Astrocyte (in vitro differentiated cells and primary cell): ENCODE measurements at regions not wholly inside any gene's neighbourhood (a gene's known extent, or its start where the extent isn't known, plus 50 kb on each side); places are given as distances from the start of the nearest gene placed in this dataset.

ENCODE experiments used
- DNase-seq: peaks from one replicate; pipeline ENCODE4 v3.0.0-alpha.2; 2010; ENCODE audit warnings: low read depth
- FAIRE-seq: peaks from 2 replicates; lab custom pipeline; 2011; peaks lifted over from hg19 to GRCh38; lab: Jason Lieb, UNC
- H2AFZ ChIP-seq: 2 replicates; pipeline ENCODE4 v1.6.0; 2012; ENCODE audit warnings: low read depth, low read length, inconsistent platforms
- H3K27ac ChIP-seq: 2 replicates; pipeline ENCODE4 v1.5.1; 2011; ENCODE audit warnings: low read depth, low read length, inconsistent platforms
- H3K27me3 ChIP-seq: 2 replicates; pipeline ENCODE4 v1.6.0; 2011; ENCODE audit warnings: low read length, inconsistent platforms; ENCODE audit not compliant: insufficient read depth
- H3K36me3 ChIP-seq: 2 replicates; pipeline ENCODE4 v1.5.1; 2011; ENCODE audit warnings: low read length, inconsistent platforms; ENCODE audit not compliant: insufficient read depth
- H3K4me1 ChIP-seq: 2 replicates; pipeline ENCODE4 v1.5.1; 2011; ENCODE audit warnings: low read length, inconsistent platforms; ENCODE audit not compliant: insufficient read depth
- H3K4me2 ChIP-seq: 2 replicates; pipeline ENCODE4 v1.6.0; 2012; ENCODE audit warnings: low read length, inconsistent platforms
- H3K4me3 ChIP-seq: 2 replicates; pipeline ENCODE4 v1.5.1; 2011; ENCODE audit warnings: low read depth, mild to moderate bottlenecking, low read length, inconsistent platforms; ENCODE audit not compliant: insufficient read depth
- H3K79me2 ChIP-seq: 2 replicates; pipeline ENCODE4 v1.6.0; 2012; ENCODE audit warnings: mild to moderate bottlenecking, low read length, inconsistent platforms; ENCODE audit not compliant: insufficient read depth
- H3K9ac ChIP-seq: 2 replicates; pipeline ENCODE4 v1.6.0; 2012; ENCODE audit warnings: mild to moderate bottlenecking, low read length, inconsistent platforms
- H3K9me3 ChIP-seq: 2 replicates; pipeline ENCODE4 v1.5.1; 2012; ENCODE audit warnings: low read depth, mild to moderate bottlenecking, low read length, inconsistent platforms; ENCODE audit not compliant: insufficient read depth
- H4K20me1 ChIP-seq: 2 replicates; pipeline ENCODE4 v1.6.0; 2012; ENCODE audit warnings: low read length, inconsistent platforms; ENCODE audit not compliant: insufficient read depth
- H3K27ac Mint-ChIP-seq: one replicate; pipeline ENCODE4 v1.8.0; 2021; ENCODE audit warnings: mild to moderate bottlenecking, mixed read lengths; ENCODE audit not compliant: unreplicated experiment
- H3K27me3 Mint-ChIP-seq: one replicate; pipeline ENCODE4 v1.8.0; 2021; ENCODE audit warnings: low read depth, mixed read lengths; ENCODE audit not compliant: unreplicated experiment
- H3K36me3 Mint-ChIP-seq: one replicate; pipeline ENCODE4 v1.8.0; 2021; ENCODE audit warnings: low read depth, mixed read lengths; ENCODE audit not compliant: unreplicated experiment
- H3K4me1 Mint-ChIP-seq: one replicate; pipeline ENCODE4 v1.8.0; 2021; ENCODE audit warnings: low read depth, mixed read lengths; ENCODE audit not compliant: unreplicated experiment
- H3K4me3 Mint-ChIP-seq: one replicate; pipeline ENCODE4 v1.8.0; 2021; ENCODE audit warnings: mild to moderate bottlenecking, moderate library complexity, mixed read lengths; ENCODE audit not compliant: unreplicated experiment
- H3K9me3 Mint-ChIP-seq: one replicate; pipeline ENCODE4 v1.8.0; 2021; ENCODE audit warnings: mild to moderate bottlenecking, mixed read lengths; ENCODE audit not compliant: unreplicated experiment
- CTCF ChIP-seq: IDR thresholded peaks from 2 replicates; pipeline ENCODE4 v1.5.1; 2011; ENCODE audit warnings: low read depth, mild to moderate bottlenecking, inconsistent platforms, low read length, moderate library complexity; ENCODE audit not compliant: insufficient read depth
- EZH2 ChIP-seq: IDR thresholded peaks from 2 replicates; pipeline ENCODE4 v1.6.1; 2012; ENCODE audit warnings: mild to moderate bottlenecking, low read length, inconsistent platforms; ENCODE audit not compliant: insufficient read depth

GRCh38 chr2:241992753-241993152 is 123.2 kb downstream of the RTP5 start:
- H3K9me3 Mint-ChIP-seq: no peaks in the 10 kb centered on the region
- H3K79me2 ChIP-seq: no peaks in the 10 kb centered on the region
- DNase-seq: no peak
- H3K27me3 ChIP-seq: peaks cover 10% of the 10 kb centered on the region
- no peak overlapping the region for H2AFZ ChIP-seq
- no peaks in the 10 kb centered on the region for H3K36me3 Mint-ChIP-seq
- H3K4me3 ChIP-seq: no peak overlapping the region
- peaks cover 12% of the 10 kb centered on the region for H3K9me3 ChIP-seq
- H3K4me2 ChIP-seq: no peak overlapping the region
- H3K27ac Mint-ChIP-seq: no peak overlapping the region
- no peaks in the 10 kb centered on the region for H4K20me1 ChIP-seq
- FAIRE-seq: no peak
- H3K27me3 Mint-ChIP-seq: peaks cover 22% of the 10 kb centered on the region
- H3K4me1 Mint-ChIP-seq: no peaks in the 10 kb centered on the region
- no peak for TF ChIP-seq EZH2
- no peak for TF ChIP-seq CTCF
- H3K9ac ChIP-seq: no peak overlapping the region
- H3K27ac ChIP-seq: no peak overlapping the region
- H3K4me3 Mint-ChIP-seq: no peak overlapping the region
- H3K4me1 ChIP-seq: no peaks in the 10 kb centered on the region
- no peaks in the 10 kb centered on the region for H3K36me3 ChIP-seq

- Histone ChIP-seq H3K4me3 (no peak overlapping the region), H3K36me3 (no peaks in the 10 kb centered on the region), H3K4me1 (no peaks in the 10 kb centered on the region), H2AFZ (no peak overlapping the region), H3K4me2 (no peak overlapping the region), H4K20me1 (no peaks in the 10 kb centered on the region), H3K27ac (no peak overlapping the region), H3K9ac (no peak overlapping the region), H3K27me3 (peaks cover 16% of the 10 kb centered on the region), H3K9me3 (peaks cover 8% of the 10 kb centered on the region), H3K79me2 (no peaks in the 10 kb centered on the region)
- FAIRE-seq: no peak
- H3K27me3 Mint-ChIP-seq: peaks cover 28% of the 10 kb centered on the region
- H3K4me1 Mint-ChIP-seq: no peaks in the 10 kb centered on the region
- no peak overlapping the region for H3K4me3 Mint-ChIP-seq
- no peak for DNase-seq
- no peak overlapping the region for H3K27ac Mint-ChIP-seq
- no peaks in the 10 kb centered on the region for H3K36me3 Mint-ChIP-seq
- H3K9me3 Mint-ChIP-seq: no peaks in the 10 kb centered on the region
- TF ChIP-seq EZH2 (no peak), CTCF (no peak)
These were observed 124.0 kb downstream of the RTP5 start for GRCh38 chr2:241993386-241994005.

GRCh38 chr2:241994086-241994485 is 124.6 kb downstream of the RTP5 start:
- Histone ChIP-seq H3K4me3 (no peak overlapping the region), H3K4me2 (no peak overlapping the region), H3K27me3 (peaks cover 21% of the 10 kb centered on the region), H2AFZ (no peak overlapping the region), H3K79me2 (no peaks in the 10 kb centered on the region), H3K9me3 (peaks cover 8% of the 10 kb centered on the region), H4K20me1 (no peaks in the 10 kb centered on the region), H3K9ac (no peak overlapping the region), H3K4me1 (no peaks in the 10 kb centered on the region), H3K36me3 (no peaks in the 10 kb centered on the region), H3K27ac (no peak overlapping the region)
- FAIRE-seq (no peak), DNase-seq (no peak)
- Mint-ChIP-seq H3K27me3 (peaks cover 31% of the 10 kb centered on the region), H3K4me3 (no peak overlapping the region), H3K9me3 (no peaks in the 10 kb centered on the region), H3K27ac (no peak overlapping the region), H3K36me3 (no peaks in the 10 kb centered on the region), H3K4me1 (no peaks in the 10 kb centered on the region)
- no peak for TF ChIP-seq CTCF
- no peak for TF ChIP-seq EZH2
